Gastrocnemius medialis (tissue), 4 donors: ENCODE measurements at regions not wholly inside any gene's neighbourhood (a gene's known extent, or its start where the extent isn't known, plus 50 kb on each side); places are given as distances from the start of the nearest gene placed in this dataset.
"Not testable (repeated sequence)": the region's sequence is repeated elsewhere in the genome, so short reads cannot be mapped to it uniquely, and the experiment has no call there.

Source experiments
- POLR2A ChIP-seq, 2 donors: fragments of 450-650 bp; IDR thresholded peaks; one replicate each; pipeline ENCODE4 v1.6.1; 2017; ENCODE audit warnings: antibody characterized with exemption in 2 of 2, mild to moderate bottlenecking in 2 of 2, moderate library complexity in 2 of 2
- TF ChIP-seq, protein P1 (sequence below), 5 experiments: fragments of 450-650 bp in 3 of 5; fragments of 200-600 bp in 2 of 5; sonication (generic) in 2 of 5; IDR thresholded peaks in 4 of 5; conservative IDR thresholded peaks in 1 of 5; 1 replicate in 4 of 5; 2 replicates in 1 of 5; pipeline ENCODE4 v1.5.1; 2016 to 2019; ENCODE audit warnings: antibody characterized with exemption in 5 of 5, mild to moderate bottlenecking in 3 of 5, moderate library complexity in 3 of 5

DNA sequence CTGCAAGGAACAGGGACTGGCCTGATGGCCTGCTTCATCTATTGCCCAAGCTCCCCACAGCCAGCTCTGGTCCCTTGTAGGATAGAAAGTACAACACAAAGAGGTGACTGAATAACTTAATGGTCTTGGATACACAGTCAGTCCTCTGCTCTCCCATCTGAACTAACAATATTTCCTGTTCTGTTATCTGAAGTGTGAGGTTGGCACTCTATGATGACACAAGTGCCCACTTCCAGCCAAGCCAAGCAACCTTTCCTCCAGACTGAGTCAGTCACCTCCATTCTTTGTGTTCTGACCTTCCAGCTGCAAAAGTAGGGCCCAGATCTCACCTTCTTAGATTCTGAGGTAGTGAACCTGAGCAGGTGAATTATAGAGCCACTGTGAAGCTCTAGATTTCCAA is 77.8 kb upstream of the NOTCH2NLA start:
- TF ChIP-seq POLR2A (IDR thresholded peaks at IDR 0.05) = not testable (repeated sequence)
- TF ChIP-seq, protein P1, sequence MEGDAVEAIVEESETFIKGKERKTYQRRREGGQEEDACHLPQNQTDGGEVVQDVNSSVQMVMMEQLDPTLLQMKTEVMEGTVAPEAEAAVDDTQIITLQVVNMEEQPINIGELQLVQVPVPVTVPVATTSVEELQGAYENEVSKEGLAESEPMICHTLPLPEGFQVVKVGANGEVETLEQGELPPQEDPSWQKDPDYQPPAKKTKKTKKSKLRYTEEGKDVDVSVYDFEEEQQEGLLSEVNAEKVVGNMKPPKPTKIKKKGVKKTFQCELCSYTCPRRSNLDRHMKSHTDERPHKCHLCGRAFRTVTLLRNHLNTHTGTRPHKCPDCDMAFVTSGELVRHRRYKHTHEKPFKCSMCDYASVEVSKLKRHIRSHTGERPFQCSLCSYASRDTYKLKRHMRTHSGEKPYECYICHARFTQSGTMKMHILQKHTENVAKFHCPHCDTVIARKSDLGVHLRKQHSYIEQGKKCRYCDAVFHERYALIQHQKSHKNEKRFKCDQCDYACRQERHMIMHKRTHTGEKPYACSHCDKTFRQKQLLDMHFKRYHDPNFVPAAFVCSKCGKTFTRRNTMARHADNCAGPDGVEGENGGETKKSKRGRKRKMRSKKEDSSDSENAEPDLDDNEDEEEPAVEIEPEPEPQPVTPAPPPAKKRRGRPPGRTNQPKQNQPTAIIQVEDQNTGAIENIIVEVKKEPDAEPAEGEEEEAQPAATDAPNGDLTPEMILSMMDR (IDR thresholded peaks at IDR 0.05 in 4 of 5, conservative IDR thresholded peaks at IDR 0.05 in 1 of 5) = not testable (repeated sequence)
